H9 (cell line): ENCODE measurements at regions not wholly inside any gene's neighbourhood (a gene's known extent, or its start where the extent isn't known, plus 50 kb on each side); places are given as distances from the start of the nearest gene placed in this dataset.

Source experiments
- DNase-seq: peaks from one replicate; pipeline ENCODE4 v3.0.0-alpha.2; 2017
- H2AFZ ChIP-seq: one replicate; pipeline ENCODE4 v1.6.1; 2013; ENCODE audit warnings: mild to moderate bottlenecking, low read length, control low read depth, moderate library complexity
- H2AK5ac ChIP-seq: 2 replicates; pipeline ENCODE4 v1.6.1; 2013; ENCODE audit warnings: low read length, control low read depth, mixed read lengths; ENCODE audit not compliant: insufficient read length
- H2BK120ac ChIP-seq: one replicate; pipeline ENCODE4 v1.6.1; 2013; ENCODE audit warnings: low read depth, mild to moderate bottlenecking, low read length, control low read depth, inconsistent platforms; ENCODE audit not compliant: poor library complexity, severe bottlenecking
- H2BK12ac ChIP-seq: 2 replicates; pipeline ENCODE4 v1.6.1; 2013; ENCODE audit warnings: low read length, control low read depth, mixed read lengths, low read depth; ENCODE audit not compliant: insufficient read length
- H2BK15ac ChIP-seq: 2 replicates; pipeline ENCODE4 v1.6.1; 2013; ENCODE audit warnings: low read depth, low read length, control low read depth
- H2BK20ac ChIP-seq: one replicate; pipeline ENCODE4 v1.6.1; 2013; ENCODE audit warnings: low read depth, mild to moderate bottlenecking, low read length, control low read depth, inconsistent platforms; ENCODE audit not compliant: poor library complexity, severe bottlenecking
- H2BK5ac ChIP-seq: 2 replicates; pipeline ENCODE4 v1.6.1; 2013; ENCODE audit warnings: low read length, control low read depth, mixed read lengths; ENCODE audit not compliant: insufficient read length
- H3K14ac ChIP-seq: 2 replicates; pipeline ENCODE4 v1.6.1; 2013; ENCODE audit warnings: low read length, control low read depth; ENCODE audit not compliant: insufficient read depth
- H3K18ac ChIP-seq: 2 replicates; pipeline ENCODE4 v1.6.1; 2013; ENCODE audit warnings: low read depth, mild to moderate bottlenecking, mixed read lengths, low read length, control low read depth; ENCODE audit not compliant: insufficient read length
- H3K23ac ChIP-seq: 2 replicates; pipeline ENCODE4 v1.6.1; 2013; ENCODE audit warnings: low read length, control low read depth, mixed read lengths, low read depth; ENCODE audit not compliant: insufficient read length
- H3K23me2 ChIP-seq: 2 replicates; pipeline ENCODE4 v1.6.1; 2013; ENCODE audit warnings: low read depth, mild to moderate bottlenecking, mixed read lengths, low read length, control low read depth; ENCODE audit not compliant: insufficient read length, poor library complexity, severe bottlenecking
- H3K27ac ChIP-seq: 2 replicates; pipeline ENCODE4 v1.5.1; 2013; ENCODE audit warnings: low read length, control low read depth, mixed read lengths, low read depth; ENCODE audit not compliant: insufficient read length
- H3K27me3 ChIP-seq: 2 replicates; pipeline ENCODE4 v1.6.1; 2013; ENCODE audit warnings: low read length, control low read depth, inconsistent platforms; ENCODE audit not compliant: insufficient read depth
- H3K4ac ChIP-seq: 2 replicates; pipeline ENCODE4 v1.6.1; 2013; ENCODE audit warnings: low read depth, mild to moderate bottlenecking, control low read depth, inconsistent platforms, low read length, moderate library complexity
- H3K4me1 ChIP-seq: 2 replicates; pipeline ENCODE4 v1.6.1; 2013; ENCODE audit warnings: low read length, control low read depth, inconsistent platforms; ENCODE audit not compliant: insufficient read depth
- H3K4me2 ChIP-seq: 2 replicates; pipeline ENCODE4 v1.6.1; 2013; ENCODE audit warnings: low read length, control low read depth, mixed read lengths; ENCODE audit not compliant: insufficient read length, insufficient read depth
- H3K56ac ChIP-seq: 2 replicates; pipeline ENCODE4 v1.6.1; 2013; ENCODE audit warnings: low read depth, mild to moderate bottlenecking, mixed read lengths, low read length, control low read depth; ENCODE audit not compliant: insufficient read length
- H3K79me1 ChIP-seq: 2 replicates; pipeline ENCODE4 v1.6.1; 2013; ENCODE audit warnings: low read depth, mild to moderate bottlenecking, moderate library complexity, low read length, control low read depth, inconsistent platforms; ENCODE audit not compliant: insufficient read depth, poor library complexity, severe bottlenecking
- H3K79me2 ChIP-seq: 2 replicates; pipeline ENCODE4 v1.6.1; 2013; ENCODE audit warnings: low read length, control low read depth, inconsistent platforms; ENCODE audit not compliant: insufficient read depth
- H3K9ac ChIP-seq: 2 replicates; pipeline ENCODE4 v1.6.1; 2013; ENCODE audit warnings: low read length, control low read depth, mixed read lengths; ENCODE audit not compliant: insufficient read length; ENCODE audit errors: extremely low read depth
- H3K9me3 ChIP-seq: one replicate; pipeline ENCODE4 v1.6.1; 2013; ENCODE audit warnings: low read depth, low read length, inconsistent platforms; ENCODE audit not compliant: control insufficient read depth
- H3T11ph ChIP-seq: one replicate; pipeline ENCODE4 v1.6.1; 2013; ENCODE audit warnings: mild to moderate bottlenecking, low read length, control low read depth, inconsistent platforms
- H4K20me1 ChIP-seq: one replicate; pipeline ENCODE4 v1.6.1; 2013; ENCODE audit not compliant: control insufficient read depth, insufficient read length, insufficient read depth
- H4K5ac ChIP-seq: 2 replicates; pipeline ENCODE4 v1.6.1; 2013; ENCODE audit warnings: low read depth, mild to moderate bottlenecking, mixed read lengths, low read length, control low read depth; ENCODE audit not compliant: insufficient read length
- H4K8ac ChIP-seq: replicated peaks from 2 replicates; pipeline ENCODE4 v1.6.1; 2013; ENCODE audit warnings: low read length, control low read depth, mixed read lengths, low read depth; ENCODE audit not compliant: insufficient read length
- H4K91ac ChIP-seq: 2 replicates; pipeline ENCODE4 v1.6.1; 2013; ENCODE audit warnings: low read depth, mild to moderate bottlenecking, moderate library complexity, mixed read lengths, low read length, control low read depth; ENCODE audit not compliant: insufficient read length
- H3K27ac Mint-ChIP-seq, 3 experiments: 2 replicates in 2 of 3; 3 replicates in 1 of 3; pipeline ENCODE4 v1.8.0; 2020 to 2021; ENCODE audit warnings: mixed read lengths in 3 of 3, mild to moderate bottlenecking in 1 of 3, moderate library complexity in 1 of 3
- H3K27me3 Mint-ChIP-seq: 2 replicates; pipeline ENCODE4 v1.8.0; 2021; ENCODE audit warnings: low read depth, mild to moderate bottlenecking, moderate library complexity, mixed read lengths
- H3K36me3 Mint-ChIP-seq, 3 experiments: 2 replicates in 2 of 3; 3 replicates in 1 of 3; pipeline ENCODE4 v1.8.0; 2020 to 2021; ENCODE audit warnings: low read depth in 3 of 3, mixed read lengths in 3 of 3; ENCODE audit not compliant: insufficient read depth in 1 of 3
- H3K4me1 Mint-ChIP-seq, 2 experiments: 2 replicates each; pipeline ENCODE4 v1.8.0; 2020; ENCODE audit warnings: mixed read lengths in 2 of 2
- H3K4me3 Mint-ChIP-seq, 2 experiments: 2 replicates in 1 of 2; 3 replicates in 1 of 2; pipeline ENCODE4 v1.8.0; 2020 to 2021; ENCODE audit warnings: mild to moderate bottlenecking in 2 of 2, mixed read lengths in 2 of 2, moderate library complexity in 1 of 2
- H3K9me3 Mint-ChIP-seq, 2 experiments: 2 replicates in 1 of 2; 3 replicates in 1 of 2; pipeline ENCODE4 v1.8.0; 2020; ENCODE audit warnings: mild to moderate bottlenecking in 2 of 2, mixed read lengths in 2 of 2, moderate library complexity in 1 of 2
- WGBS: extraction: QIAGEN DNeasy Blood & Tissue Kit; methylation state at CpG from one replicate; pipeline ENCODE4 v1.1.7; 2013; ENCODE audit warnings: missing lambda C conversion rate, low lambda C conversion rate, mixed read lengths; ENCODE audit not compliant: insufficient read length; ENCODE audit errors: extremely low coverage; 5-methylcytosine and 5-hydroxymethylcytosine counted together
- TF ChIP-seq, protein P1 (sequence below): fragments of 200-600 bp; sonication (generic); conservative IDR thresholded peaks from 3 replicates; pipeline ENCODE4 v1.8.0; 2021; ENCODE audit warnings: antibody characterized with exemption, mild to moderate bottlenecking

DNA sequence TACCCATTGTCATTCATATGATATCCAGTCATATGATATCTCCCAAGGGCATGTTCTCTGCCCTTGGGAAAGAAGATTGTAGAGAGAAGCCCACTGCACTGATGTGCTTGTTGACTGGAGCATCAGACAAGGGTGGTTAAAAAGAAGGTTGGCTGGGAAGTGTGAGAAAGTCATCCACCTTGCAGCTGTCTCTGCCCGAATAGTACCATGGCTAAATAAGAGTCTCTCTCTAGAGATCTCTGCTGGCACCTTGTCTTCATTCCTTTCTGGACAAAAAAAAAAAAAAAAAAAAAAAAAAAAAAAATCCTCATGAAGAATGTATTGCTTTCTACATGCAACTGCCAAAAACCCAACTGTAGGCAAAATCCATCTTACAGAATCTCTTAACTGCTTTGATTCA lies 349.7 kb upstream of the ESRRG start:
- no peaks in the 10 kb centered on the region for H3K79me2 ChIP-seq
- H3K4me1 ChIP-seq: no peaks in the 10 kb centered on the region

More for the DNA sequence above, 349.7 kb upstream of the ESRRG start:
- H2BK5ac ChIP-seq: no peak overlapping the region
- no peak overlapping the region for H2BK120ac ChIP-seq
- H3K4ac ChIP-seq: no peak overlapping the region
- no CpG with 5 or more reads among the region's 1 CpG for WGBS
- no peak overlapping the region for H3K4me2 ChIP-seq
- H3K23ac ChIP-seq: no peak overlapping the region
- H3K9me3 ChIP-seq: no peaks in the 10 kb centered on the region
- TF ChIP-seq, protein P1, sequence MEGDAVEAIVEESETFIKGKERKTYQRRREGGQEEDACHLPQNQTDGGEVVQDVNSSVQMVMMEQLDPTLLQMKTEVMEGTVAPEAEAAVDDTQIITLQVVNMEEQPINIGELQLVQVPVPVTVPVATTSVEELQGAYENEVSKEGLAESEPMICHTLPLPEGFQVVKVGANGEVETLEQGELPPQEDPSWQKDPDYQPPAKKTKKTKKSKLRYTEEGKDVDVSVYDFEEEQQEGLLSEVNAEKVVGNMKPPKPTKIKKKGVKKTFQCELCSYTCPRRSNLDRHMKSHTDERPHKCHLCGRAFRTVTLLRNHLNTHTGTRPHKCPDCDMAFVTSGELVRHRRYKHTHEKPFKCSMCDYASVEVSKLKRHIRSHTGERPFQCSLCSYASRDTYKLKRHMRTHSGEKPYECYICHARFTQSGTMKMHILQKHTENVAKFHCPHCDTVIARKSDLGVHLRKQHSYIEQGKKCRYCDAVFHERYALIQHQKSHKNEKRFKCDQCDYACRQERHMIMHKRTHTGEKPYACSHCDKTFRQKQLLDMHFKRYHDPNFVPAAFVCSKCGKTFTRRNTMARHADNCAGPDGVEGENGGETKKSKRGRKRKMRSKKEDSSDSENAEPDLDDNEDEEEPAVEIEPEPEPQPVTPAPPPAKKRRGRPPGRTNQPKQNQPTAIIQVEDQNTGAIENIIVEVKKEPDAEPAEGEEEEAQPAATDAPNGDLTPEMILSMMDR: no peak
- no peak for DNase-seq
- H4K8ac ChIP-seq: no peak overlapping the region
- no peak overlapping the region for H4K5ac ChIP-seq
- H3K9ac ChIP-seq: no peak overlapping the region
- no peak overlapping the region for H2BK12ac ChIP-seq
- Mint-ChIP-seq H3K36me3 (no peaks in the 10 kb centered on the region), H3K4me1 (peaks cover 2% of the 10 kb centered on the region in 2 experiments), H3K27me3 (no peaks in the 10 kb centered on the region; the same call in 1 of the 2 replicates), H3K9me3 (no peaks in the 10 kb centered on the region; a peak in 1 of 5 replicates), H3K27ac (no peak overlapping the region), H3K4me3 (no peak overlapping the region)
- no peak overlapping the region for H2BK15ac ChIP-seq
- H4K91ac ChIP-seq: no peak overlapping the region
- H3K18ac ChIP-seq: no peak overlapping the region
- H3K23me2 ChIP-seq: no peaks in the 10 kb centered on the region
- H2AK5ac ChIP-seq: no peak overlapping the region
- H2AFZ ChIP-seq: no peak overlapping the region
- H3T11ph ChIP-seq: no peak overlapping the region
- no peaks in the 10 kb centered on the region for H3K79me1 ChIP-seq
- no peak overlapping the region for H3K27ac ChIP-seq
- no peak overlapping the region for H2BK20ac ChIP-seq
- no peaks in the 10 kb centered on the region for H3K27me3 ChIP-seq
- H4K20me1 ChIP-seq: no peaks in the 10 kb centered on the region
- no peak overlapping the region for H3K14ac ChIP-seq
- H3K56ac ChIP-seq: no peak overlapping the region
